Heart left ventricle (tissue), 16 donors: ENCODE measurements at regions not wholly inside any gene's neighbourhood (a gene's known extent, or its start where the extent isn't known, plus 50 kb on each side); places are given as distances from the start of the nearest gene placed in this dataset.

Experiments used
- ATAC-seq, 4 donors: fragments of 200-7000 bp; cut with Tn5 transposase; one replicate each; pipeline ENCODE4 v1.9.1; 2020 to 2022; ENCODE audit warnings: moderate library complexity in 4 of 4, mild to moderate bottlenecking in 3 of 4, moderate number of reproducible peaks in 1 of 4
- DNase-seq, 5 donors: peaks; one replicate each; pipeline ENCODE4 v3.0.0-alpha.2; 2020
- H3K27ac ChIP-seq, 12 donors: fragments of 200-600 bp; sonication (generic) in 4 of 12; one replicate each; pipeline versions ENCODE4 v1.5.0 to v1.8.0; 2016 to 2022; ENCODE audit warnings: mild to moderate bottlenecking in 2 of 12
- H3K27me3 ChIP-seq, 9 donors: fragments of 200-600 bp; sonication (generic) in 2 of 9; one replicate each; pipeline versions ENCODE4 v1.5.1 to v1.8.0; 2016 to 2022; ENCODE audit warnings: mild to moderate bottlenecking in 3 of 9
- H3K36me3 ChIP-seq, 9 donors: fragments of 200-600 bp; sonication (generic) in 2 of 9; one replicate each; pipeline versions ENCODE4 v1.5.0 to v1.8.0; 2018 to 2022; ENCODE audit warnings: mild to moderate bottlenecking in 2 of 9
- H3K4me1 ChIP-seq, 12 donors: fragments of 200-600 bp; sonication (generic) in 4 of 12; one replicate each; pipeline versions ENCODE4 v1.5.0 to v1.8.0; 2016 to 2022; ENCODE audit warnings: mild to moderate bottlenecking in 3 of 12
- H3K4me3 ChIP-seq, 12 donors: fragments of 200-600 bp; sonication (generic) in 4 of 12; one replicate each; pipeline versions ENCODE4 v1.5.0 to v1.8.0; 2017 to 2022; ENCODE audit warnings: mild to moderate bottlenecking in 9 of 12, moderate library complexity in 4 of 12
- H3K9me3 ChIP-seq, 12 donors: fragments of 200-600 bp; sonication (generic) in 4 of 12; one replicate each; pipeline versions ENCODE4 v1.5.0 to v1.8.0; 2016 to 2022; ENCODE audit warnings: mild to moderate bottlenecking in 1 of 12
- POLR2A ChIP-seq, 2 donors: fragments of 450-650 bp; IDR thresholded peaks; one replicate each; pipeline ENCODE4 v1.6.1; 2017; ENCODE audit warnings: antibody characterized with exemption in 2 of 2, mild to moderate bottlenecking in 2 of 2, moderate library complexity in 2 of 2
- WGBS, 4 donors: extraction: QIAGEN DNeasy Blood & Tissue Kit in 2 of 4; methylation state at CpG; one replicate each; pipeline versions ENCODE4 v1.1.5 to v1.1.7; 2013 to 2018; 5-methylcytosine and 5-hydroxymethylcytosine counted together
- intact Hi-C, 10 donors: fragments of 100-400 bp; cut with DNase I; formaldehyde crosslinking; loops; one replicate each; pipeline versions ENCODE4 v1.11.1 to v1.14.2; 2022
- TF ChIP-seq, protein P1 (sequence below), 12 donors: fragments of 200-600 bp; sonication (generic) in 4 of 12; IDR thresholded peaks; one replicate each; pipeline versions ENCODE4 v1.5.0 to v1.8.0; 2018 to 2022; ENCODE audit warnings: antibody characterized with exemption in 12 of 12, mild to moderate bottlenecking in 5 of 12
- donor health status: ischemic (EF 13 %, LVEDD 7.1; RV severe dilation, severe dysfunction).
- donor health status: healthy with polysubstance abuse.
- donor health status: DM: no; HTN: yes; CAD: no.
- donor health status: DM: no; HTN: no; CAD: no.
- donor health status: ischemic (EF 25% LVEDD 6.9; RV normal size, moderate dysfunction).
- donor health status: ischemic (EF 25% LVEDD 5.7; RV mildly dilated, moderate dysfunction).
- donor health status: healthy.
- donor health status: DM: yes; HTN: yes; CAD: no.
- donor health status: ischemic (EF 35%, LVEDD 5.7; RV mildly dilated, moderate dysfunction).
- donor health status: nonischemic (EF 11% LVEDD 7.7; RV severe dilation, severe dysfunction).
- donor health status: DM: yes; HTN: yes; CAD: no.
- donor health status: PGD.
- donor health status: ischemic (EF 29% LVEDD 5.4; RV normal size, mild dysfunction).
- donor health status: nonischemic (EF 23%, LVEDD 6.1; RV moderate dilation, normal function).

DNA sequence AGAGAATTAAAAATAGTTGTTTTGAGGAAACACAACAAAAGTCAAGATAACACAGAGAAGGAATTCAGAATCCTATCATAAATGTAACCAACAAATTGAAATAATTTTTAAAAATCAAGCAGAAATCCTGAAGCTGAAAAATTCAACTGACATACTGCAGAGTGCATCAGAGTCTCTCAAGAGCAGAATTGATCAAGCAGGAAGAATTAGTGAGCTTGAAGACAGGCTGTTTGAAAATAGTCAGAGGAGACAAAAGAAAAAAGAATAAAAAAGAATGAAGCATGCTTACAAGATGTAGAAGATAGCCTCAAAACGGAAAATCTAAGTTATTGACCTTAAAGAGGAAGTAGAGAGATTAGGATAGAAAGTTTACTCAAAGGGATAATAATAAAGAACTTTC, 65.8 kb upstream of the PPP2R5C start:
- H3K4me1 ChIP-seq, result no peaks in the 10 kb centered on the region
- no peaks in the 10 kb centered on the region for H3K36me3 ChIP-seq
- peaks cover 0 to 16% (median 2%) of the 10 kb centered on the region in 12 donors for H3K9me3 ChIP-seq
- ATAC-seq, result no peak
- no peak overlapping the region for H3K4me3 ChIP-seq
- peaks cover 0 to 3% (median 0%) of the 10 kb centered on the region in 9 donors for H3K27me3 ChIP-seq
- no peak for DNase-seq
- no peak overlapping the region for H3K27ac ChIP-seq
- TF ChIP-seq, protein P1, sequence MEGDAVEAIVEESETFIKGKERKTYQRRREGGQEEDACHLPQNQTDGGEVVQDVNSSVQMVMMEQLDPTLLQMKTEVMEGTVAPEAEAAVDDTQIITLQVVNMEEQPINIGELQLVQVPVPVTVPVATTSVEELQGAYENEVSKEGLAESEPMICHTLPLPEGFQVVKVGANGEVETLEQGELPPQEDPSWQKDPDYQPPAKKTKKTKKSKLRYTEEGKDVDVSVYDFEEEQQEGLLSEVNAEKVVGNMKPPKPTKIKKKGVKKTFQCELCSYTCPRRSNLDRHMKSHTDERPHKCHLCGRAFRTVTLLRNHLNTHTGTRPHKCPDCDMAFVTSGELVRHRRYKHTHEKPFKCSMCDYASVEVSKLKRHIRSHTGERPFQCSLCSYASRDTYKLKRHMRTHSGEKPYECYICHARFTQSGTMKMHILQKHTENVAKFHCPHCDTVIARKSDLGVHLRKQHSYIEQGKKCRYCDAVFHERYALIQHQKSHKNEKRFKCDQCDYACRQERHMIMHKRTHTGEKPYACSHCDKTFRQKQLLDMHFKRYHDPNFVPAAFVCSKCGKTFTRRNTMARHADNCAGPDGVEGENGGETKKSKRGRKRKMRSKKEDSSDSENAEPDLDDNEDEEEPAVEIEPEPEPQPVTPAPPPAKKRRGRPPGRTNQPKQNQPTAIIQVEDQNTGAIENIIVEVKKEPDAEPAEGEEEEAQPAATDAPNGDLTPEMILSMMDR (IDR thresholded peaks at IDR 0.05), result no peak
- no peak for TF ChIP-seq POLR2A (IDR thresholded peaks at IDR 0.05)
- WGBS, 4 donors, result 20 to 44% (median 30%) methylated on average over 1 of the region's 1 CpG
- intact Hi-C loops, result no loop called here

- TF ChIP-seq, protein P1 (IDR thresholded peaks at IDR 0.05), result no peak
- no peak for TF ChIP-seq POLR2A (IDR thresholded peaks at IDR 0.05)
- H3K36me3 ChIP-seq, result no peaks in the 10 kb centered on the region
- peaks cover 0 to 28% (median 20%) of the 10 kb centered on the region in 12 donors for H3K4me1 ChIP-seq
- no peak for ATAC-seq
- WGBS, 4 donors, result 94 to 97% (median 97%) methylated on average over 3 of the region's 3 CpGs
- no peak for DNase-seq
- H3K27me3 ChIP-seq, result peaks cover 0 to 11% (median 0%) of the 10 kb centered on the region in 9 donors
- H3K4me3 ChIP-seq, result no peak overlapping the region
- no peaks in the 10 kb centered on the region for H3K9me3 ChIP-seq
- intact Hi-C loops, result loop anchor here in 7 of 10 donors (10.0 kb wide), 5 partner anchors 141 to 611 kb away; partner anchors contain the start of genes DYNC1H1 (in 3 of the 7) and ZNF839 (in 1 of the 7)
- no peak overlapping the region for H3K27ac ChIP-seq
These were observed 57.4 kb upstream of the PPP2R5C start for GRCh38 chr14:101704140-101704539.

GRCh38 chr14:101705733-101706508, 55.6 kb upstream of the PPP2R5C start:
- no peaks in the 10 kb centered on the region for H3K36me3 ChIP-seq
- ATAC-seq, result peak; percentile 73 to 89 (median 84)
- TF ChIP-seq, protein P1 (IDR thresholded peaks at IDR 0.05), result no peak
- TF ChIP-seq POLR2A (IDR thresholded peaks at IDR 0.05), result peak in 1 of 2 donors; percentile 20
- peaks cover 0 to 11% (median 0%) of the 10 kb centered on the region in 9 donors for H3K27me3 ChIP-seq
- peak overlapping the region in 11 of 12 donors; percentile 10 to 61 (median 48) for H3K4me3 ChIP-seq
- DNase-seq, result peak; percentile 72 to 90 (median 80)
- H3K9me3 ChIP-seq, result no peaks in the 10 kb centered on the region
- H3K27ac ChIP-seq, result peak overlapping the region; percentile 51 to 89 (median 81)
- WGBS, 4 donors, result 7 to 42% (median 10%) methylated on average over 6 to 73 of the region's 73 CpGs
- H3K4me1 ChIP-seq, result peaks cover 0 to 28% (median 20%) of the 10 kb centered on the region in 12 donors
- intact Hi-C loops, result loop anchor here (2.0 to 10.0 kb wide), 13 partner anchors 51 to 609 kb away; partner anchors contain the start of genes DYNC1H1 (in 3 of the 10), PPP2R5C (in 2 of the 10) and ZNF839 (in 1 of the 10)

DNA sequence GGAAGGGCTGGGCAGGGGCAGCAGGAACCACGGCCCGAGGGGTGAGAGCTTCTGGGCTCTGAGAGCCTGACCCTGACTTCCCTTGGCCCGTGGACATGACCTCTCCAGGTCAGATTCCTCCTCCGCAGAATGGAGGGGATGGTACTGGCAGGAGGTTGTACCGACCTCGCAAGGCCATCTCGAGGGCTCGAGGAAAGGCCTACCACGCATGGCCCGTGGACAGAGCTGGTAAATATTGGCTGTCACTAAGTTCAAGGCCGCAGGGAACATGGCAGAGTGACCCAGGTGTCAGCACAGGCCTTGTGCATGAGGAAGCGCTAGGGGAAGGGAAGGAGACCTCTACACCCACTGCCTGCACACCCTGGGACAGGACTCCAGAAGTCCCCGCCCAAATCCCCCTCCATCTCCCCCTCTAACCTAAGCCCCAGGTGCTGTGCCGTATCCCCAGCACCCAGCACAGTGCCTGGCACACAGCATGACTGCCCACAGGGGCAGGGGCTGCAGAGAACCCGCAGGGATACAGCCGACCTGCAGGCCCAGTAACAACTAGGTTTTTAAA, 54.9 kb upstream of the PPP2R5C start:
- Histone ChIP-seq H3K9me3 (no peaks in the 10 kb centered on the region), H3K27me3 (peaks cover 0 to 11% (median 0%) of the 10 kb centered on the region in 9 donors), H3K4me1 (peaks cover 0 to 28% (median 20%) of the 10 kb centered on the region in 12 donors), H3K36me3 (no peaks in the 10 kb centered on the region), H3K27ac (peak overlapping the region; percentile 51 to 89 (median 81)), H3K4me3 (peak overlapping the region in 5 of 12 donors; percentile 40 to 61 (median 55))
- peak in 1 of 5 donors; percentile 50 for DNase-seq
- peak in 2 of 4 donors; percentile 16 to 19 for ATAC-seq
- TF ChIP-seq, protein P1 (IDR thresholded peaks at IDR 0.05), result no peak
- TF ChIP-seq POLR2A (IDR thresholded peaks at IDR 0.05), result no peak
- WGBS, 4 donors, result 60 to 84% (median 77%) methylated on average over 7 to 16 of the region's 16 CpGs
- intact Hi-C loops, result loop anchor here (2.0 to 10.0 kb wide), 13 partner anchors 51 to 608 kb away; partner anchors contain the start of genes DYNC1H1 (in 3 of the 10), PPP2R5C (in 2 of the 10) and ZNF839 (in 1 of the 10)
